ENCODE measurements at regions not wholly inside any gene's neighbourhood (a gene's known extent, or its start where the extent isn't known, plus 50 kb on each side); places are given as distances from the start of the nearest gene placed in this dataset.
"Not testable (repeated sequence)": the region's sequence is repeated elsewhere in the genome, so short reads cannot be mapped to it uniquely, and the experiment has no call there.

DNA sequence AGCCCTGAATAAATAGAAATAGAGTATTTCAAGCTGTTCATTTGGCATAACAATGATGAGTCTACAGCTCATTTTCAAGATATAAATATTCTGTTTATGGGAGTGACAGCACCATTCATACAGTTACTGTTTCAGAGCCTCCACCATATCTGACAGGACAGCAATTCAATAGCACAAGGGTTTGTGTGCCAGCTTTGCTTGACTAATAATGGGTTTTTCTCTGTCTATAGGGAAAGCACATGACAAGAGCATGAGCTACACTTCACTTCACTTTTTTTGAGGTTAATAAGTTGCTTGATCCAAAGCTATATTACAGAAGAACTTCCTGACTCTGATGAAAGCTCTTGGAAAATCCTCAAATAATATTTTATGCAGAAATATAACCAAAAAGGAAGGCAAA lies 297.1 kb downstream of the RPIA start:
- in situ Hi-C loops (cut with HindIII; ENCODE audit: low sequenced_read_pairs) = not testable (repeated sequence)

DNA sequence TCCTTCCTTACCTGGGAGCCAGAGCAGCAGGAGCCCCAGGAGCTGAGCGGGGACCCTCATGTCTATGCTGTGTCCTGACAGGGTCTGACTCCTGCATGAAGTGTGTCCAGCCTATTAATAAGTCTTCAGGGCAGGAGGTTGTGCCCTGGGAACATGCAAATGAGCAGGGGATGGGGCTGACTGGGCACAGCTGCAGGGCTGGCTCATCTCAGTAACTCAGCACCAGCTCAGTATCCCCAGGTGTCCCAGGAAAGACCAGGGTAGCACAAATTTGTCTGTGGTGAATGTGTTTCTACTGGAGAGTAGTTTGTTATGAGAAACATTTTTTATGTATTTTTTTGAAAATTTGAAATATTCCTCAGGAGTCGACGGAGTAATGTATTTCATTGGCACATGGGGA lies 301.3 kb downstream of the RPIA start:
- in situ Hi-C loops (cut with HindIII; ENCODE audit: low sequenced_read_pairs) = not testable (repeated sequence)

DNA sequence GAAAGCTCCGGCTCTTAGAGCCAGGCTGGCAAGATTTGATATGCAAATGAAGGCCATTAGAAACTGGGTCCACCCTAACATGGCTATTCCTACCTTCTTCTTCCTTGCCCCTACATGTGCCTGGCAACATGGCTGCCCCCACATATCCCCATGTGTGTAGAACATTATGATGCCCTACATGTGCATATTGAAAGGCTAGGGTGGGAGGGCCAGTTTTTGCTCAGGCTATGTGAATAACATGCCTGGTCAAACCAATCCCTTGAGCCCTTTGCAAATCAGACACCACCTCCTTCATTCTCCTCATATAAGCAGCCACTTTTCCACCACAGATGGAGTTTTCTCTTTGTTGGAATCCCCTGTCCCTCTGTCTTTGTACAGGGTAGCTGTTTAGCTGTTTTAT lies 303.4 kb downstream of the RPIA start:
- in situ Hi-C loops (cut with HindIII; ENCODE audit: low sequenced_read_pairs) = not testable (repeated sequence)

DNA sequence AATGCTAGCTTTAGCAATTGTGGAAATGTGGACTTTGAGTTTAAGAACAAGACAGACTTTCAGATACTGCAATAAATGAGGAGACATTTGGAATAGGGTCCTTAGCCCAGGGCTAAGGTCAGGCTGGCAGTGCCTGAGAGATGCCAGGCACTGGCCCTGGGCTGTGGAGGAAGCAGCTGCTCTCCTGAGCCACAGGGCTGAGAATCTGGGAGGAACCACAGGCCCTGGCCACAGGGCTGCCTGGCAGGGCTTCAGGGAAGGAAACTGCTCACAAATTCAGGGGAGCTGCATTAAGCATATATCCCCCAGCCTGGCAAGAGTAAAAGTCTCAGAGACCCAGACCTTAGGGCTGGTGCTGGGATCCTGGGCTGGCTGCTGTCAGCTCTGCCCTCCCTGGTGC lies 305.1 kb downstream of the RPIA start:
- in situ Hi-C loops (cut with HindIII; ENCODE audit: low sequenced_read_pairs) = not testable (repeated sequence)

DNA sequence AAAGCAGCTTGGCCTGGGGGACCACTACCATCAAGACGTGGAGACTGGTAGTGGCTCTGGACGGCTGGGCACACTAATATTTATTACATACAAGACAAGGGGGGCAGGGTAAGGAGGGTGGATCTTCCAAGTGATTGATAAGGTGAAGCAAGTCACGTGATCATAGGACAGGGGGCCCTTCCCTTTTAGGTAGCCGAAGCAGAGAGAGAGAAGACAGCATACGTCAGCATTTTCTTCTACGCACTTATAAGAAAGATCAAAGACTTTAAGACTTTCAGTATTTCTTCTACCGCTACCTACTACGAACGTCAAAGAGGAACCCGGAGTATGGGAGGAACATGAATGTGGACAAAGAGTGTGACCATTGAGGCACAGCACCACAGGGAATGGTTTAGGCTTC lies 307.9 kb downstream of the RPIA start:
- in situ Hi-C loops (cut with HindIII; ENCODE audit: low sequenced_read_pairs) = no loop called here

DNA sequence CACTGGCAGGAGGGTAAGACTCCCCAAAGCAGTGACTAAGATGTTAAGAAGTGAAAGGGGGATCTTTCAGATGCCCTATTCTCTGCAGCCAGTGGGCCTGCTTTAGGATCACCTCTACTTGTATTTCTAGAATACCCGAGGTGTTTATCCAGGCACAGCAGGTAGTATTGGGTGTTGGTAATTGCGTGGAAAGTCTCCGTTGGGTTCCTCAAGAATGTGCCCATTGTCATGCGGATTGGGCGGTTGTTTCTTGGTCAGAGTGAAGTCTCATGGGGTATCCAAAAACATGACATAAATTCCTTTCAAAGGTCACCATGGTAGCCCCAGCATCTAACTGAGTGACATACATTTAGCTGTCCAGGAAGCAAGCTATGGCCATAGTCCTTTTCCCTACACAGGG lies 308.8 kb downstream of the RPIA start:
- in situ Hi-C loops (cut with HindIII; ENCODE audit: low sequenced_read_pairs) = no loop called here

DNA sequence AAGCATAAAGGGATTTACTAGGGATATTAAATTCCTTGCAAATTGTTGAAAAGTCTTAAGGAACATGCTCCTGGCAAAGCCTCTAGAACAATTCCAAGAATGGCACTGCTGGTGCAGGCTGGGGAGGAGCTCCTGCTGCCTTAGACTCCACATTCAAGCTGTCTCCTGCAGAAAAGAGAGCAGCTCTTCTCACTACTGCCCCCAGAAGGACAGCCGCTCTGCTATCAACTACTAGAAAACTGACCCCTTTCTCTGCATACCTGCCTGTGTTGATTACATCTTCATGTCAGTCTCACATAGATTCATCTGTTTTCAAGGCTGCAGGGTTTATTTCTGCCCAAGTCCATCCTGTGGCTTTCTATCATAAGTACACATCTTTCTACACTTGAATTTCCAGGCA lies 312.8 kb downstream of the RPIA start:
- in situ Hi-C loops (cut with HindIII; ENCODE audit: low sequenced_read_pairs) = not testable (repeated sequence)

DNA sequence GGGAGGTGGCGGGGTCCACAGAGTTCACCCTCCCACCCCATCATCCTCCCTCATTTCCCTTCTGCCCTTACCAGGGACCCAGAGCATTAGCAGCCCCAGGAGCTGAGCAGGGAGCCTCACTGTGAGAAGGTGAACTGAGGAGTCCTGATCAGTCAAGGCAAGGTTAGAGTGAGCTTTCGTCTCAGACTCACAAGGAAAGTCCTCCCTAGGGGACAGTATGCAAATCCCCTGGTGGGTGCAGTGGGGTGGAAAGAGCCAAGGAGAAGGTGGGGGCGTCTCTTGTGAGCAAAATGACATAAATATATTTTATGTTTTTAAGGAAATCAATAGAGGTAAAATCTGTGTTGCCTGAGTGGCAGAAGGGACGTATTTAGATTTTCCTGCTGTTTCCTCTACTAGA lies 329.1 kb downstream of the RPIA start:
- in situ Hi-C loops (cut with HindIII; ENCODE audit: low sequenced_read_pairs) = not testable (repeated sequence)

DNA sequence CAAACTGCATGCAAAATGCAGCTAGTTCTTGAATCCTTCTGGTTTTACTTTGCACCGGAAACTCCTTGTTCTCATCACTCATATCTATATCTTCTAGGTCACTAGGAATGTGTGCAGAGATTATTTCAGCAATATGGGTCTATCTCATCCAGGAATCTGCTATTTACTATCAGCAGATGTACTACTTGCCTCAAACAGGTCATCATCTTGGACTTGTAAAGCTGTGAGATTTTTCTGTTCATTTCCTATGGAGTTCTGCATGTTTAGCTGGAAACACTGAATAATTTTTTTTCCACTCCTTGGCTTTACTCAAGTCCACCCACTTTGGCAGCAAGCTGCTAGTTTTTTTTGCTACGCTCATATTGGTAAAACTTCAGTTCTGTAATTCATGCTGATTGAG lies 334.8 kb downstream of the RPIA start:
- in situ Hi-C loops (cut with HindIII; ENCODE audit: low sequenced_read_pairs) = not testable (repeated sequence)

DNA sequence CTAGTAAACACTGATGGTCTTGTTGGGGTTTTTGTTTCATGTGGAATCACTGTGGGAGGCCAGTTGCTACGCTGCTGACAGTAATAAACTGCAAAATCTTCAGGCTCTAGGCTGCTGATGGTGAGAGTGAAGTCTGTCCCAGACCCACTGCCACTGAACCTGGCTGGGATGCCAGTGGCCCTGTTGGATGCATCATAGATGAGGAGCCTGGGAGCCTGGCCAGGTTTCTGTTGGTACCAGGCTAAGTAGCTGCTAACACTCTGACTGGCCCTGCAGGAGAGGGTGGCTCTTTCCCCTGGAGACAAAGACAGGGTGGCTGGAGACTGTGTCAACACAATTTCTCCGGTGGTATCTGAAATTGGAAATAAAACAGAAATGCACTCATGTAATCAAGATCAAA lies 335.6 kb downstream of the RPIA start:
- in situ Hi-C loops (cut with HindIII; ENCODE audit: low sequenced_read_pairs) = not testable (repeated sequence)

DNA sequence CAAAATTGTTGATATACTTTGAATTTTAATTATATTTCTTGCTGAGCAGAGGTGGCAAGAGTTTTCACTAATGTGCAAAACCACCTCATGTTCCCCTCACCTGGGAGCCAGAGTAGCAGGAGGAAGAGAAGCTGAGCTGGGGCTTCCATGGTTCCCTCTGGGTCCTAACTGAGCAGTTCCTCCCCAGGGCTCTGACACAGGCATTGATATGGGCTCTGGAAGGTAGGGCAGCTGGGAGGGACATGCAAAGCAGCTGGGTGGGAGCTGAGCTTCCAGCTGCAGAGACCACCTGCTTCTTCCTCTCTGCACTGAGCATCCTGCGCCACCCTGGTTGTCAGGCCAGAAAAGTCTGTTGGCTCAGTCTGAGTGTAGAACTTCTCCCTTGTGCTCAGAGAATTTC lies 336.1 kb downstream of the RPIA start:
- in situ Hi-C loops (cut with HindIII; ENCODE audit: low sequenced_read_pairs) = not testable (repeated sequence)

DNA sequence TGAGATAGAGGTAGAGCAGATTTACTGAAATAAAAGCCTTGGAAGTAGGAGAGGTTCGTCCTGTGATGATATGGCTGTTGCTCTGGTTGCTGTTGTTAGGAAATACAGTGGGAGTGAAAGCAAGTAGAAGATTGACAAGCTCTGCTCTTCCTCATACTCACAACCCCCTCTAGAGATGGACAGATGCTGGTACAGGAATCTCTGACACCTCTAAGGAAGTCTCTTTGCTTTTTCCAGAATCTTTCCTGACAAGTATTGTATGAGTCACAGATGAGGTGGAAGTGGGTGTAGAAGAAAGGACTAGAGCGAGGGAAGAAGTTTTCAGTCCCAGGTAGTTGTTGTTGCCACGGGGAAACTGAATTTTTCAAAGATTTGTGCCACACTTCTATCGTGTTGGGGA lies 337.8 kb downstream of the RPIA start:
- in situ Hi-C loops (cut with HindIII; ENCODE audit: low sequenced_read_pairs) = not testable (repeated sequence)

DNA sequence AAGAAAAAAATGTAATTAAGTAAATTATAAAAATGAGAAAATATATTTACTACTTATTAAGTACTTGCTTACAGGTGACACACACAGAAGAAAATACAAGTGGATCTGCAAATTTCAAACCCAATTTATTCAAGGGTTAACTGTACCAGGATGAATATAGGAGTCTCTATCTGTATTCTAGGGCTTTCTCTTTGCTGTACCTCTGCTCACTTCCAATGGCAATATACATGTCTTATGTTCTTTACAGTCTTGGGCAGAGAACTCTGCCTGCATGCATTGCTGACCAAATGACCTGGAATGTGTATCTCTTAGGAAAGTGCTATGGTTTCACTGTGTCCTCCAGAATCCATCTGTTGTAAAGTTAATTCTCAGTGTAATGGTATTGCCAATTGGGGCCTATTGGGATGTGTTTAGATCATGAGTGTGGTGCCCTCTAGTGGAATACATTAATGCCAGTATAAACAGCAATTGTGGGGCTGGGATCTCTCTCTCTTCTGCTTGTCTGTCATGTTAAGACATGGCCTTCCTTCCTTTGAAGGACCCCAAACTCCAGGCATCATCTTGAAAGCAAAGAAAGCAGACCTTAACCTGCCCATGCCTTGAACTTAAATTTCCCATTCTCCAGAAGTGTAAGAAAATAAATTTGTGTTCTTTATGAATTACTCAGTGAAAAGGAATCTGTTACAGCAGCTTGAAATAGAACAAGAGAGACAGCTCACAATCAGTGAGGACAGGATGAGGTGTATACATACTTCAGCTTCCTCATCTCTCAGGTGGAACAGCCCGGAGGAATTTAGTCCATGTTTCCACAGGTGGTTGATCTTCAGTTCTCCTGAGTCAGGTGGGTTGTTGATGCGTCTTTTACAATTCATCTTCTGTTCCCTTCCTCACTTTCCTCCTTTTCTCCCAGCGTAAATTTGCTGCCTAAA lies 356.9 kb downstream of the RPIA start:
- in situ Hi-C loops (cut with HindIII; ENCODE audit: low sequenced_read_pairs) = not testable (repeated sequence)

DNA sequence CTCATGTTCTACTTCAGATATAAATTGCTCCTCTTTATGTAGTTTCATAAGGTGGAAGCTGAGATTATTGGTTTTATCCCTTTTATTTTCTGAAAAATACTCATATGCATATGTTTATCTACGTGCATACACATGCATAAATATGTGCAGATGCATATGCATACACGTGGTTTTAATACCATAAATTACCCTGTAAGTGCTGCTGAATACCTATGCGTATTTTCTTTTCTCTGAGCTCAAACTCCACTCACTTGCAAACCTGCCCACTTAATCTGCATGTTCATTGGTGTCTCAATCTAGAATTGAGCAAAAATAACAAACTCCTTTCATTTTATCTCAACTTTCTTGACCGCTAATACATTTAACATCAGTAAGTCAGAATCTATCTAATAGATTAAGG lies 367.1 kb downstream of the RPIA start:
- in situ Hi-C loops (cut with HindIII; ENCODE audit: low sequenced_read_pairs) = not testable (repeated sequence)

DNA sequence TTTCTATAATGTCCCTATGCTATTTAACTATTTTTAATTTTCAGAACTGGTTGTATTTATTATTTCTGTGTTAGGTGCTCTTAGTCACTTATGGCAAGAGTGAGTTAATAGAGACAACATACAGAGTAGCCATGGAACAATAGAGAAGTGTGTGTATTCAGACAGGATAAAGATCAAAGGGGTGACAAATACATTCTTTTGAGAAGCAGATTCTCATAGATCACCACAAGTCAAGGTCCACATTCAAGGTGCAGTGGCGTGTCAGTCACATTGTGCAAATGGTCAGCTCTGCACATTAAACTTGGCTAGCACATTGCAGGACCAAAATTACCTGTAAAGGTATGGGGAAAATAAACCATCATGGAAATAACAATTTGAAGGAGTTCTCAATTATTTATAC lies 369.7 kb downstream of the RPIA start:
- in situ Hi-C loops (cut with HindIII; ENCODE audit: low sequenced_read_pairs) = not testable (repeated sequence)

DNA sequence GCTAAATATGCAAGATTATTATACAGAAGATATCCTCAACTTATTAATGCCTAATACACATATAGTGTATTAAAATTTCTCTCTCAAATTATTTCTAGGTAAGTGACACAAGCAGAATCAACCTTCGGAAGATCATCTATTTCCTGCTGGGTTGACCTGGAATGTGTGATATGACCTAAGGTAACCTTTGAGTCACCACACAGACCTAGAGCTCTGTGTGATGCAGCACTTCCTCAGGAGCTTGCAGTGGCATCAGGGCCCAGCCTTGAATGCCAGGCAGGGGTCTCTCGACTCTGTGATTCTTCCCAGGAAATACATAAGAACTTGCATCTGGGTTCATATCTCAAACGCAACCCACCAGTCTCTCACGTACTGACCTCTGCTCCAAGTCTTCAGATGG lies 385.3 kb downstream of the RPIA start:
- in situ Hi-C loops (cut with HindIII; ENCODE audit: low sequenced_read_pairs) = not testable (repeated sequence)

DNA sequence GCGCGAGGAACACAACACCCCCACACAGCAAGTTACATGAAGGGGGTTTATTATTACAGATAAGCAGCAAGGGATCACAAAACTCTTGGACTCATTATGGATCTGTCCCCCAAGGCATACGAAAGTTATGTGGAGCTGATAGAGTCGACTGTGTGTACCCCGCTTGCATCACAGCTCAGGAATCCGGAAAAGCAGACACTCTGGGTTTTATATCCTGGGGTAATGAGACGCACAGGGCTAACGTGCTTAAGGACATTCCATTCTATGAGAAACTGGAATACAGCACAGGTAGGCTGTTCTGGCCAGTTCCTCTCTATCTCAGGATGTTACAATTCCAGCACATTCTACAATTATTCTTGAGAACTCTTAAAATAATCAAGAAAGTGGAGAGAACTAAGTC lies 401.4 kb downstream of the RPIA start:
- in situ Hi-C loops (cut with HindIII; ENCODE audit: low sequenced_read_pairs) = not testable (repeated sequence)

DNA sequence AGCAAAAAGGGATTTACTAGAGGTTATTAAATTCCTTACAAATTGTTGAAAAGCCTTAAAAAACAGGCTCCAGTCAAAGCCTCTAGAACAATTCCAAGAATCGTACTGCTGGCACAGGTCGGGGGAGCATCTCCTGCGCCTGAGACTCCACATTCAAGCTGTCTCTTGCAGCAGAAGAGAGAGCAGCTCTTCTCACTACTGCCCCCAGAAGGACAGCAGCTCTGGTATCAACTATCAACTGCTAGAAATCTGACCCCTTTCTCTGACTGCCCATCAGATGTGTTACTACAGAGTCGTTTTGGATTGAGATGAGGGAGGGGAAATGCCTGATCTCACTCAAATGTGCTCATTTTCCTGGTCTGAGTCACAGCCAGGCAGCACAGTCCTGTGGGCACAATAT lies 403.6 kb downstream of the RPIA start:
- in situ Hi-C loops (cut with HindIII; ENCODE audit: low sequenced_read_pairs) = not testable (repeated sequence)

DNA sequence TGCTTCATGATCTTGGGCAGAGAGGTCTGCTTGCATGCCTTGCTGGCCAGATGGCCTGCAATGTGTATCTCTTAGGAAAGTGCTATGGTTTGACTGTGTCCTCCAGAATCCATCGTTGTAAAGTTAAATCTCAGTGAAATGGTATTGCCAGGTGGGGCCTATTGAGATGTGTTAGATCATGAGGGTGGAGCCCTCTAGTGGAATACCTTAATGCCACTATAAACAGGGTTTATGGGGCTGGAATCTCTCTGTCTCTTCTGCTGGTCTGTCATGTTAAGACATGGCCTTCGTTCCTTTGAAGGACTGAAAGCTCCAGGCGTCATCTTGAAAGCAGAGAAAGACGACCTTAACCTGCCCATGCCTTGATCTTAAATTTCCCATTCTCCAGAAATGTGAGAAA lies 411.1 kb downstream of the RPIA start:
- in situ Hi-C loops (cut with HindIII; ENCODE audit: low sequenced_read_pairs) = not testable (repeated sequence)

DNA sequence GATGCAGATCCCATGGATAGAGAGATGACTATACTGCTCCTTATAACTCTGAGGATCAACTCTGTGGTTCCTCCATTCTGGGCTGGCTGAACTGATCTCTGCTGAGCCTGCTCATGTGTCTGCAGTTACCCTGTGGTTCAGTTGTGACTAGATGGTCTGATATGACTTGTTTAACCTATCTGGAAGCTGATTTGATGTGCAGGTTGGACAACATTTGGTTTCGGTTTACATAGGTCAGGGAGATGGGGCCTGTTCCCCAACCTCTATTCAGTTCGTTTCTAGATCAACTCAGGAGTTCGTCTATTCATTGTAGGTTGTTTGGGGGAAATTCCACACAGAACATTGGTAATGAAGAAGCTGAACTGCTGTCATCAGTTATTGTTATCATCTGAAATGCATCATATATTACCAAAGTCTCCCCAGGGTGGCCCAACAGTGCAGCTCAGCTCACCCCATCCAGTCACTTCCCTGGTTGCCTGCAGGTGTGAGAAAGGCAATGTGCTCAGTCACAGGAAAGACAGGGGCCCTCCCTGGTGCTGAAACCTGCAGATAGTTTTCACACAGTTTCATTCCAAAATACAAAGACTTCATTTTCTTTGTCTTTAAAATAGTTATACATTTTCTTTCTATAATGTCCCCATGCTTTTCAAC lies 415.0 kb downstream of the RPIA start:
- in situ Hi-C loops (cut with HindIII; ENCODE audit: low sequenced_read_pairs) = not testable (repeated sequence)

DNA sequence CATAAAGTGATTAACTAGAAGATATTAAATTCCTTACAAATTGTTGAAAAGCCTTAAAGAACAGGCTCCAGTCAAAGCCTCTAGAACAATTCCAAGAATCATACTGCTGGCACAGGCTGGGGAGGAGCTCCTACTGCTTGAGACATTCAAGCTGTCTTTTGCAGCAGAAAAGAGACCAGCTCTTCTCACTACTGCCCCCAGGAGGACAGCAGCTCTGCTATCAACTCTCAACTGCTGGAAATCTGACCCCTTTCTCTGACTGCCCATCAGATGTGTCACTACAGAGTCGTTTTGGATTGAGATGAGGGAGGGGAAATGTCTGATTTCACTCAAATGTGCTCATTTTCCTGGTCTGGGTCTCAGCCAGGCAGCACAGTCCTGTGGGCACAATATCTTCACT lies 421.0 kb downstream of the RPIA start:
- in situ Hi-C loops (cut with HindIII; ENCODE audit: low sequenced_read_pairs) = not testable (repeated sequence)

DNA sequence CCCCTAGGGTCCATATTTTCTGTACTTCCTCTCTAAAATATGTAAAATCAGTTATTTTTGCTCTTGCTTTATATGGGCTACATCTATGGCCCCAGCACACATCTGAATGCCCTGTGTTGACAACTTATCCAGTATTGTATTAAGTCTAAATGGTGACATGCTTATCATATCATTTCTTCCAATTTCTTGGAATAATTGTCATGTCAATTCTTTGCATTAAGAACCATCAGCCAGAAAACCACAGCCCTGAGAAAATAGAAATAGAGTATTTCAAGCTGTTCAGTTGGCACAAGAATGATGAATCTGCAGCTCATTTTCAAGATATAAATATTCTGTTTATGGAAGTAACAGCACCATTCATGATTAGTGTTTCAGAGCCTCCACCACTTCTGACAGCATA lies 421.8 kb downstream of the RPIA start:
- in situ Hi-C loops (cut with HindIII; ENCODE audit: low sequenced_read_pairs) = not testable (repeated sequence)
